K562 (cell line): ENCODE measurements at regions not wholly inside any gene's neighbourhood (a gene's known extent, or its start where the extent isn't known, plus 50 kb on each side); places are given as distances from the start of the nearest gene placed in this dataset.

Source experiments
- ATAC-seq: fragments of 200-7000 bp; cut with Tn5 transposase; 3 replicates; pipeline ENCODE4 v1.9.1; 2020; ENCODE audit warnings: moderate library complexity
- BruUV-seq: library from RNA; stranded (reverse); fragments of 400-500 nt; replicated peaks from 2 replicates; lab custom pipeline; 2021; lab: Mats Ljungman, UMichigan
- CTCF ChIA-PET: fragments of 300-600 bp; formaldehyde crosslinking; extraction: SDS; loops from one replicate; lab custom pipeline; 2021; ENCODE audit warnings: low intra/inter-chr PET ratio; lab: Yijun Ruan, JAX
- POLR2A ChIA-PET: fragments of 300-600, 350-650 bp; sonication (Branson Sonifier 250); formaldehyde crosslinking; extraction: SDS; loops from one replicate; lab custom pipeline; 2021; ENCODE audit warnings: antibody characterized with exemption, inconsistent platforms; lab: Yijun Ruan, JAX
- DNase-seq, 4 experiments: peaks; one replicate each; pipeline versions ENCODE4 v3.0.0 to v3.0.0-alpha.2; 2011 to 2018; ENCODE audit warnings: low spot score in 3 of 4, mixed read lengths in 3 of 4; ENCODE audit errors: extremely low read depth in 1 of 4
- FAIRE-seq: peaks from 2 replicates; lab custom pipeline; 2011; peaks lifted over from hg19 to GRCh38; lab: Jason Lieb, UNC
- H2AFZ ChIP-seq: 2 replicates; pipeline ENCODE4 v1.6.0; 2011; ENCODE audit warnings: low read depth, low read length, control low read depth, inconsistent platforms
- H3K27ac ChIP-seq: fragments of 200-600 bp; 3 replicates; pipeline ENCODE4 v1.8.0; 2011; ENCODE audit warnings: low read depth, mild to moderate bottlenecking, control low read depth, inconsistent platforms, low read length, moderate library complexity, mixed read lengths; ENCODE audit errors: extremely low read depth
- H3K27me3 ChIP-seq, 2 experiments: fragments of 300-600 bp in 1 of 2; 2 replicates in 1 of 2; 3 replicates in 1 of 2; pipeline versions ENCODE4 v1.6.0 to v1.8.0; 2011; ENCODE audit warnings: inconsistent platforms in 2 of 2, low read length in 2 of 2, mild to moderate bottlenecking in 1 of 2, mixed read lengths in 1 of 2, moderate library complexity in 1 of 2; ENCODE audit not compliant: control insufficient read depth in 2 of 2, insufficient read depth in 2 of 2
- H3K36me3 ChIP-seq: fragments of 300-600 bp; 3 replicates; pipeline ENCODE4 v1.8.0; 2011; ENCODE audit warnings: mild to moderate bottlenecking, low read length, inconsistent platforms; ENCODE audit not compliant: control insufficient read depth, insufficient read depth
- H3K4me1 ChIP-seq, 2 experiments: fragments of 200-600 bp in 1 of 2; replicated peaks in 1 of 2; 2 replicates in 1 of 2; 3 replicates in 1 of 2; pipeline versions ENCODE4 v1.5.1 to v1.8.0; 2011; ENCODE audit warnings: inconsistent platforms in 2 of 2, low read length in 2 of 2, mild to moderate bottlenecking in 1 of 2, mixed read lengths in 1 of 2, moderate library complexity in 1 of 2; ENCODE audit not compliant: control insufficient read depth in 2 of 2, insufficient read depth in 2 of 2
- H3K4me2 ChIP-seq: 2 replicates; pipeline ENCODE4 v1.6.1; 2011; ENCODE audit warnings: low read length, control low read depth, inconsistent platforms, mixed read lengths; ENCODE audit not compliant: insufficient read depth
- H3K4me3 ChIP-seq: fragments of 200-600 bp; sonication (generic), shearing (Covaris generic); 2 replicates; pipeline ENCODE4 v1.5.1; 2016; ENCODE audit warnings: control low read depth, inconsistent platforms
- H3K79me2 ChIP-seq: fragments of 200-600 bp; 3 replicates; pipeline ENCODE4 v1.8.0; 2011; ENCODE audit warnings: low read length, inconsistent platforms; ENCODE audit not compliant: control insufficient read depth, insufficient read depth
- H3K9ac ChIP-seq, 2 experiments: 2 replicates each; pipeline versions ENCODE4 v1.6.0 to v1.6.1; 2011; ENCODE audit warnings: low read depth in 2 of 2, low read length in 2 of 2, control low read depth in 1 of 2, inconsistent platforms in 1 of 2, mild to moderate bottlenecking in 1 of 2, mixed read lengths in 1 of 2; ENCODE audit not compliant: insufficient read depth in 1 of 2
- H3K9me1 ChIP-seq: one replicate; pipeline ENCODE4 v1.6.0; 2011; ENCODE audit warnings: inconsistent platforms, mild to moderate bottlenecking, low read length, moderate library complexity; ENCODE audit not compliant: control insufficient read depth, insufficient read depth
- H3K9me3 ChIP-seq: replicated peaks from 2 replicates; pipeline ENCODE4 v1.5.1; 2011; ENCODE audit warnings: low read depth, low read length, inconsistent platforms; ENCODE audit not compliant: control insufficient read depth, insufficient read depth
- H4K20me1 ChIP-seq: replicated peaks from 2 replicates; pipeline ENCODE4 v1.6.1; 2011; ENCODE audit warnings: low read length, inconsistent platforms, mixed read lengths; ENCODE audit not compliant: control insufficient read depth, insufficient read depth
- EP400 ChIP-seq: fragments of 450-650 bp; IDR thresholded peaks from 2 replicates; pipeline ENCODE4 v1.6.1; 2017; ENCODE audit warnings: antibody characterized with exemption, mild to moderate bottlenecking, moderate library complexity
- ESRRA ChIP-seq: fragments of 450-650 bp; IDR thresholded peaks from 2 replicates; pipeline ENCODE4 v1.6.1; 2014; ENCODE audit warnings: low read depth, mild to moderate bottlenecking, moderate library complexity, borderline replicate concordance
- ETV5 ChIP-seq: sonication (generic); formaldehyde crosslinking; IDR thresholded peaks from 2 replicates; pipeline ENCODE4 v1.4.0; 2020; ENCODE audit warnings: low read depth, mild to moderate bottlenecking, missing genetic modification reagents
- GTF2A2 ChIP-seq: IDR thresholded peaks from 2 replicates; pipeline ENCODE4 v1.6.1; 2016; ENCODE audit warnings: mild to moderate bottlenecking, missing genetic modification characterization, missing compliant biosample characterization
- HNRNPL ChIP-seq: fragments of 200-400 bp; formaldehyde crosslinking; IDR thresholded peaks from 2 replicates; pipeline ENCODE4 v1.6.1; 2017; ENCODE audit warnings: low read depth, mild to moderate bottlenecking, low read length
- KAT2B ChIP-seq: IDR thresholded peaks from one replicate; pipeline ENCODE4 v1.6.1; 2012; ENCODE audit warnings: low read depth, mild to moderate bottlenecking, control low read depth, inconsistent platforms, low read length, moderate library complexity
- NR3C1 ChIP-seq: sonication (generic); formaldehyde crosslinking; IDR thresholded peaks from 2 replicates; pipeline ENCODE4 v1.8.1; 2022; ENCODE audit warnings: missing genetic modification reagents
- POLR3A ChIP-seq: IDR thresholded peaks from 2 replicates; pipeline ENCODE4 v1.6.1; 2011; ENCODE audit warnings: borderline replicate concordance, mild to moderate bottlenecking, moderate library complexity; ENCODE audit not compliant: insufficient read length, insufficient read depth; ENCODE audit errors: extremely low read depth
- RB1 ChIP-seq: fragments of 450-650 bp; IDR thresholded peaks from 2 replicates; pipeline ENCODE4 v1.6.1; 2017; ENCODE audit warnings: low read depth, mild to moderate bottlenecking
- TGIF2 ChIP-seq: sonication (generic); formaldehyde crosslinking; IDR thresholded peaks from 2 replicates; pipeline ENCODE4 v1.8.1; 2022; ENCODE audit warnings: mild to moderate bottlenecking, missing genetic modification reagents, moderate library complexity
- XRCC5 ChIP-seq: fragments of 200-400 bp; formaldehyde crosslinking; IDR thresholded peaks from 2 replicates; pipeline ENCODE4 v1.6.1; 2017; ENCODE audit warnings: low read depth, mild to moderate bottlenecking, low read length
- ZNF584 ChIP-seq: fragments of 200-800 bp; sonication (Bioruptor generic); IDR thresholded peaks from 2 replicates; pipeline ENCODE4 v1.6.1; 2016; ENCODE audit warnings: low read depth, mild to moderate bottlenecking, missing genetic modification characterization, missing compliant biosample characterization
- WGBS: fragments of 100-300 bp; shearing (Covaris generic); methylation state at CpG from one replicate; pipeline ENCODE4 v1.1.6; 2016; ENCODE audit warnings: low coverage, mixed read lengths; ENCODE audit not compliant: insufficient coverage; ENCODE audit errors: missing lambda C conversion rate; 5-methylcytosine and 5-hydroxymethylcytosine counted together
- in situ Hi-C: fragments of 300-500 bp; cut with MboI; formaldehyde crosslinking; loops from 4 replicates; pipeline ENCODE4 v1.15.0; 2018; ENCODE audit warnings: inconsistent platforms, mixed read lengths
- intact Hi-C: fragments of 100-400 bp; cut with micrococcal nuclease; formaldehyde crosslinking; loops from 2 replicates; pipeline ENCODE4 v1.14.2; 2022
- TF ChIP-seq, protein P1 (sequence below): fragments of 250-450 bp; sonication (Bioruptor Pico); IDR thresholded peaks from 2 replicates; pipeline ENCODE4 v1.8.0; 2022; ENCODE audit warnings: inconsistent platforms
- TF ChIP-seq, protein P2 (sequence below): fragments of 250-450 bp; sonication (Bioruptor Pico); IDR thresholded peaks from 2 replicates; pipeline ENCODE4 v1.4.0; 2020; ENCODE audit warnings: mild to moderate bottlenecking, moderate library complexity, borderline replicate concordance
- TF ChIP-seq, protein P3 (sequence below): fragments of 250-450 bp; sonication (Bioruptor Pico); IDR thresholded peaks from 2 replicates; pipeline ENCODE4 v1.8.0; 2021; ENCODE audit warnings: moderate library complexity, mild to moderate bottlenecking, inconsistent platforms

DNA sequence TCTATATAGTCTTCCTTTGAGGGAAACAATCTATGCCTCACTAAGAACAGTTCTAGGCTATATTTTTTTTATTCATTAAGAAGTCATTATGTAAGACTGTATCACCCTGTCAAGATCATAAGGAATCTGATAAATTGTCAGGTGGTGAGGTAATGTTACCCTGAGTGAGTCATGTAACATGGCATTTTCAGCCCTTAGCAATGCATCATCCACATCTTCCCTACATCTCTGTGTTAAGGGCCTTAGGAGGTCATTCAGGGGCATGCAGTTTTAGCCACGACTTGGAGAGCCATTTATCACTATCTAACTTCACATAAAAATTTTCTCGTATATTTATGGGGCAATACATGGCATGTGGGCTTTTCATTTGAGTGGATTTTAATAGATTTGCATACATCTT lies 924.5 kb upstream of the MBL2 start:
- no peaks in the 10 kb centered on the region for H4K20me1 ChIP-seq
- ATAC-seq (no peak), FAIRE-seq (no peak), DNase-seq (no peak)
- no peak overlapping the region for H3K9ac ChIP-seq
- no peak overlapping the region for H3K27ac ChIP-seq
- H3K9me3 ChIP-seq = no peaks in the 10 kb centered on the region
- no peaks in the 10 kb centered on the region for H3K27me3 ChIP-seq
- WGBS = 0% methylated on average over 2 of the region's 2 CpGs
- H3K9me1 ChIP-seq = no peaks in the 10 kb centered on the region
- TF ChIP-seq, protein P1, sequence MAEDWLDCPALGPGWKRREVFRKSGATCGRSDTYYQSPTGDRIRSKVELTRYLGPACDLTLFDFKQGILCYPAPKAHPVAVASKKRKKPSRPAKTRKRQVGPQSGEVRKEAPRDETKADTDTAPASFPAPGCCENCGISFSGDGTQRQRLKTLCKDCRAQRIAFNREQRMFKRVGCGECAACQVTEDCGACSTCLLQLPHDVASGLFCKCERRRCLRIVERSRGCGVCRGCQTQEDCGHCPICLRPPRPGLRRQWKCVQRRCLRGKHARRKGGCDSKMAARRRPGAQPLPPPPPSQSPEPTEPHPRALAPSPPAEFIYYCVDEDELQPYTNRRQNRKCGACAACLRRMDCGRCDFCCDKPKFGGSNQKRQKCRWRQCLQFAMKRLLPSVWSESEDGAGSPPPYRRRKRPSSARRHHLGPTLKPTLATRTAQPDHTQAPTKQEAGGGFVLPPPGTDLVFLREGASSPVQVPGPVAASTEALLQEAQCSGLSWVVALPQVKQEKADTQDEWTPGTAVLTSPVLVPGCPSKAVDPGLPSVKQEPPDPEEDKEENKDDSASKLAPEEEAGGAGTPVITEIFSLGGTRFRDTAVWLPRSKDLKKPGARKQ (CRISPR knock-in tag) = no peak
- no peak for TF ChIP-seq RB1
- TF ChIP-seq TGIF2 (CRISPR knock-in tag) = no peak
- no peak for TF ChIP-seq XRCC5
- no peak for TF ChIP-seq KAT2B
- TF ChIP-seq, protein P2, sequence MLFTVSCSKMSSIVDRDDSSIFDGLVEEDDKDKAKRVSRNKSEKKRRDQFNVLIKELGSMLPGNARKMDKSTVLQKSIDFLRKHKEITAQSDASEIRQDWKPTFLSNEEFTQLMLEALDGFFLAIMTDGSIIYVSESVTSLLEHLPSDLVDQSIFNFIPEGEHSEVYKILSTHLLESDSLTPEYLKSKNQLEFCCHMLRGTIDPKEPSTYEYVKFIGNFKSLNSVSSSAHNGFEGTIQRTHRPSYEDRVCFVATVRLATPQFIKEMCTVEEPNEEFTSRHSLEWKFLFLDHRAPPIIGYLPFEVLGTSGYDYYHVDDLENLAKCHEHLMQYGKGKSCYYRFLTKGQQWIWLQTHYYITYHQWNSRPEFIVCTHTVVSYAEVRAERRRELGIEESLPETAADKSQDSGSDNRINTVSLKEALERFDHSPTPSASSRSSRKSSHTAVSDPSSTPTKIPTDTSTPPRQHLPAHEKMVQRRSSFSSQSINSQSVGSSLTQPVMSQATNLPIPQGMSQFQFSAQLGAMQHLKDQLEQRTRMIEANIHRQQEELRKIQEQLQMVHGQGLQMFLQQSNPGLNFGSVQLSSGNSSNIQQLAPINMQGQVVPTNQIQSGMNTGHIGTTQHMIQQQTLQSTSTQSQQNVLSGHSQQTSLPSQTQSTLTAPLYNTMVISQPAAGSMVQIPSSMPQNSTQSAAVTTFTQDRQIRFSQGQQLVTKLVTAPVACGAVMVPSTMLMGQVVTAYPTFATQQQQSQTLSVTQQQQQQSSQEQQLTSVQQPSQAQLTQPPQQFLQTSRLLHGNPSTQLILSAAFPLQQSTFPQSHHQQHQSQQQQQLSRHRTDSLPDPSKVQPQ (CRISPR knock-in tag) = no peak
- no peak for TF ChIP-seq NR3C1 (CRISPR knock-in tag)
- TF ChIP-seq ESRRA = no peak
- no peak for TF ChIP-seq HNRNPL
- no peak for TF ChIP-seq EP400
- TF ChIP-seq GTF2A2 (tag) = no peak
- TF ChIP-seq ZNF584 (CRISPR knock-in tag) = no peak
- TF ChIP-seq, protein P3, sequence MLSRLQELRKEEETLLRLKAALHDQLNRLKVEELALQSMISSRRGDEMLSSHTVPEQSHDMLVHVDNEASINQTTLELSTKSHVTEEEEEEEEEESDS = no peak
- no peak for TF ChIP-seq POLR3A
- TF ChIP-seq ETV5 (CRISPR knock-in tag) = no peak
- no peak overlapping the region for H2AFZ ChIP-seq
- ChIA-PET CTCF (no interaction called here), POLR2A (no interaction called here)
- in situ Hi-C loops (no loop called here), intact Hi-C loops (no loop called here)
- no TSS peak for BruUV-seq
- H3K4me1 ChIP-seq = no peaks in the 10 kb centered on the region
- H3K36me3 ChIP-seq = no peaks in the 10 kb centered on the region
- no peaks in the 10 kb centered on the region for H3K79me2 ChIP-seq
- no peak overlapping the region for H3K4me3 ChIP-seq
- H3K4me2 ChIP-seq = no peak overlapping the region
